Hepatocyte (in vitro differentiated cells): ENCODE measurements at regions not wholly inside any gene's neighbourhood (a gene's known extent, or its start where the extent isn't known, plus 50 kb on each side); places are given as distances from the start of the nearest gene placed in this dataset.

Experiments used
- EZH2phosphoT487 ChIP-seq: fragments of 200-600 bp; sonication (generic); IDR thresholded peaks from one replicate; pipeline ENCODE4 v1.6.1; 2018; ENCODE audit warnings: antibody characterized with exemption, mild to moderate bottlenecking, low read depth, moderate library complexity; ENCODE audit not compliant: unreplicated experiment, severe bottlenecking
- TF ChIP-seq, protein P1 (sequence below): fragments of 200-600 bp; sonication (generic); IDR thresholded peaks from 2 replicates; pipeline ENCODE4 v1.5.1; 2016; ENCODE audit warnings: antibody characterized with exemption, mild to moderate bottlenecking; ENCODE audit not compliant: poor library complexity

- TF ChIP-seq, protein P1, sequence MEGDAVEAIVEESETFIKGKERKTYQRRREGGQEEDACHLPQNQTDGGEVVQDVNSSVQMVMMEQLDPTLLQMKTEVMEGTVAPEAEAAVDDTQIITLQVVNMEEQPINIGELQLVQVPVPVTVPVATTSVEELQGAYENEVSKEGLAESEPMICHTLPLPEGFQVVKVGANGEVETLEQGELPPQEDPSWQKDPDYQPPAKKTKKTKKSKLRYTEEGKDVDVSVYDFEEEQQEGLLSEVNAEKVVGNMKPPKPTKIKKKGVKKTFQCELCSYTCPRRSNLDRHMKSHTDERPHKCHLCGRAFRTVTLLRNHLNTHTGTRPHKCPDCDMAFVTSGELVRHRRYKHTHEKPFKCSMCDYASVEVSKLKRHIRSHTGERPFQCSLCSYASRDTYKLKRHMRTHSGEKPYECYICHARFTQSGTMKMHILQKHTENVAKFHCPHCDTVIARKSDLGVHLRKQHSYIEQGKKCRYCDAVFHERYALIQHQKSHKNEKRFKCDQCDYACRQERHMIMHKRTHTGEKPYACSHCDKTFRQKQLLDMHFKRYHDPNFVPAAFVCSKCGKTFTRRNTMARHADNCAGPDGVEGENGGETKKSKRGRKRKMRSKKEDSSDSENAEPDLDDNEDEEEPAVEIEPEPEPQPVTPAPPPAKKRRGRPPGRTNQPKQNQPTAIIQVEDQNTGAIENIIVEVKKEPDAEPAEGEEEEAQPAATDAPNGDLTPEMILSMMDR, result no peak
- TF ChIP-seq EZH2phosphoT487, result no peak
Measured at GRCh38 chr2:15694589-15694986, 102.9 kb downstream of the DDX1 start.
